ENCODE measurements at regions not wholly inside any gene's neighbourhood (a gene's known extent, or its start where the extent isn't known, plus 50 kb on each side); places are given as distances from the start of the nearest gene placed in this dataset.

DNA sequence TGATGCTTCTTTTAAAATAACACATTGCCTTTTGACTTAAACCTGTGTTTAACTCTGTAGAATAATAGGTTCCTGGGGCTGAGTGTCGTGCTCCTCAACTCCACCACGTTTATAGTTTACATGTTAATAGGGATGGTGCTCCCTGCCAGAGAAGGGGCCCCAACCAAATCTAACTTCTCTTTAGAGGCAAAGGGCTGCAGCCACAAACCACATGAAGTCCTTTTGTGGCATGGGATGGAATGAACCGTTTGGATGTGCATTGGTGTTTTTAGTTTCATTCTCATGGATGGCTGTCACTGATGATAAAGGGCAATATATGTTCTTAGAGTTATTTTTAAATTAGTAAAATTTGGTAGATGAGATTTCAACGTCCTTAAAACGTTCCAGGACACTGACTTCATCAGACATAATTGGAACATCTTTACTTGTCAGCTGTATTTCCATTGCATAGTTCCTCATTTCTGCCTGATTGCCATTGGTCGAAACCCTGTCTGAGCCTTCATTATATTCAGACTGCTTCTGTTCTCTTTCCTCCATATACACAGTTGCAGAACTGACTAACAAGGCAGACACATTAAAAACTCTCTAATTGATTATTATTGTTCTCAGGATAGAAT lies 60.4 kb upstream of the HPF1 start:
- TF ChIP-seq CTCF (IDR thresholded peaks at IDR 0.05; ENCODE audit: poor library complexity) (no peak), EZH2phosphoT487 (IDR thresholded peaks at IDR 0.05; ENCODE audit: low read depth, severe bottlenecking, unreplicated experiment) (no peak), EZH2 (IDR thresholded peaks at IDR 0.05; ENCODE audit: borderline replicate concordance) (no peak)
